Loucy (cell line): ENCODE measurements at regions not wholly inside any gene's neighbourhood (a gene's known extent, or its start where the extent isn't known, plus 50 kb on each side); places are given as distances from the start of the nearest gene placed in this dataset.

ENCODE experiments used
- EZH2phosphoT487 ChIP-seq: fragments of 200-600 bp; IDR thresholded peaks from 2 replicates; pipeline ENCODE4 v1.6.1; 2018; ENCODE audit warnings: antibody characterized with exemption, mild to moderate bottlenecking, moderate library complexity, borderline replicate concordance
- TF ChIP-seq, protein P1 (sequence below): fragments of 200-600 bp; sonication (generic); conservative IDR thresholded peaks from 2 replicates; pipeline ENCODE4 v1.5.1; 2014; ENCODE audit warnings: mild to moderate bottlenecking, antibody characterized with exemption, low read length

DNA sequence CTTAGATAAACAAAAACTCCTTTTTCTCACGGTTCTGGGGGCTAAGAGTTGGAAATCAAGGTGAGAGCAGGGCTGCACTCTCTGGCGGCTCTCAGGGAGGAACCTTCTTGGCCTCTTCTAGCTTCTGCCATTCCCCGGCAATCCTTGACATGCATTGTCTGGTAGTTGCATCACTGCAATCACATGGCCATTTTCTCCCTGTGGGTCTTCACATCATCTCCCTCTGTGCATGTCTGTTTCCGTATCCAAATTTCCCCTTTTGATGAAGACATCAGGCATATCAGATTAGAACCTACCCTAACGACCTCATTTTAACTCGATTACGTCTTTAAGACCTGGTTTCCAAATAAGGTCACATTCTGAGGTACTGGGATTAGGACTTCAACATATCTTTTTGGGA lies 129.2 kb upstream of the MAN2A1 start:
- TF ChIP-seq, protein P1, sequence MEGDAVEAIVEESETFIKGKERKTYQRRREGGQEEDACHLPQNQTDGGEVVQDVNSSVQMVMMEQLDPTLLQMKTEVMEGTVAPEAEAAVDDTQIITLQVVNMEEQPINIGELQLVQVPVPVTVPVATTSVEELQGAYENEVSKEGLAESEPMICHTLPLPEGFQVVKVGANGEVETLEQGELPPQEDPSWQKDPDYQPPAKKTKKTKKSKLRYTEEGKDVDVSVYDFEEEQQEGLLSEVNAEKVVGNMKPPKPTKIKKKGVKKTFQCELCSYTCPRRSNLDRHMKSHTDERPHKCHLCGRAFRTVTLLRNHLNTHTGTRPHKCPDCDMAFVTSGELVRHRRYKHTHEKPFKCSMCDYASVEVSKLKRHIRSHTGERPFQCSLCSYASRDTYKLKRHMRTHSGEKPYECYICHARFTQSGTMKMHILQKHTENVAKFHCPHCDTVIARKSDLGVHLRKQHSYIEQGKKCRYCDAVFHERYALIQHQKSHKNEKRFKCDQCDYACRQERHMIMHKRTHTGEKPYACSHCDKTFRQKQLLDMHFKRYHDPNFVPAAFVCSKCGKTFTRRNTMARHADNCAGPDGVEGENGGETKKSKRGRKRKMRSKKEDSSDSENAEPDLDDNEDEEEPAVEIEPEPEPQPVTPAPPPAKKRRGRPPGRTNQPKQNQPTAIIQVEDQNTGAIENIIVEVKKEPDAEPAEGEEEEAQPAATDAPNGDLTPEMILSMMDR: no peak
- TF ChIP-seq EZH2phosphoT487: no peak
